B cell (primary cell): ENCODE measurements at regions not wholly inside any gene's neighbourhood (a gene's known extent, or its start where the extent isn't known, plus 50 kb on each side); places are given as distances from the start of the nearest gene placed in this dataset.
"Not testable (repeated sequence)": the region's sequence is repeated elsewhere in the genome, so short reads cannot be mapped to it uniquely, and the experiment has no call there.

Experiments used
- ATAC-seq: fragments of 200-7000 bp; cut with Tn5 transposase; one replicate; pipeline ENCODE4 v1.10.0; 2021; ENCODE audit warnings: low read depth, mild to moderate bottlenecking, moderate number of reproducible peaks, moderate library complexity
- CTCF ChIA-PET: fragments of 350-600 bp; sonication (Branson Sonifier 250); formaldehyde crosslinking; loops from one replicate; lab custom pipeline; 2021; ENCODE audit warnings: antibody characterized with exemption, inconsistent platforms; lab: Charles Lee
- POLR2A ChIA-PET: fragments of 350-600 bp; sonication (Branson Sonifier 250); formaldehyde crosslinking; loops from one replicate; lab custom pipeline; 2021; ENCODE audit warnings: antibody characterized with exemption; lab: Charles Lee
- DNase-seq: peaks from one replicate; pipeline ENCODE4 v3.0.0; 2013
- H2AFZ ChIP-seq: 2 replicates; pipeline ENCODE4 v1.6.1; 2012; ENCODE audit warnings: mild to moderate bottlenecking, low read depth, low read length; ENCODE audit not compliant: insufficient read depth, poor library complexity, severe bottlenecking
- H3K27ac ChIP-seq, 2 donors: 1 replicate in 1 of 2; 2 replicates in 1 of 2; pipeline ENCODE4 v1.5.1; 2012 to 2013; ENCODE audit warnings: low read length in 2 of 2, mild to moderate bottlenecking in 2 of 2, moderate library complexity in 1 of 2
- H3K27me3 ChIP-seq, 4 experiments: fragments of 200-600 bp in 1 of 4; sonication (generic) in 1 of 4; replicated peaks in 1 of 4; 1 replicate in 2 of 4; 2 replicates in 2 of 4; pipeline versions ENCODE4 v1.6.1 to v1.7.0; 2013 to 2016; ENCODE audit warnings: low read length in 3 of 4, mild to moderate bottlenecking in 2 of 4, mixed read lengths in 1 of 4, moderate library complexity in 1 of 4; ENCODE audit not compliant: insufficient read depth in 4 of 4, control insufficient read depth in 3 of 4; ENCODE audit errors: control extremely low read depth in 1 of 4
- H3K36me3 ChIP-seq, 2 experiments: replicated peaks in 1 of 2; 1 replicate in 1 of 2; 2 replicates in 1 of 2; pipeline versions ENCODE4 v1.6.1 to v1.7.1; 2013; ENCODE audit warnings: low read length in 1 of 2; ENCODE audit not compliant: insufficient read depth in 2 of 2, control insufficient read depth in 1 of 2; ENCODE audit errors: control extremely low read depth in 1 of 2, extremely low read depth in 1 of 2
- H3K4me1 ChIP-seq, 2 donors: fragments of 200-600 bp in 1 of 2; sonication (generic) in 1 of 2; 1 replicate in 1 of 2; 2 replicates in 1 of 2; pipeline versions ENCODE4 v1.5.1 to v1.6.1; 2013 to 2017; ENCODE audit warnings: low read length in 2 of 2; ENCODE audit not compliant: control insufficient read depth in 2 of 2, insufficient read depth in 2 of 2
- H3K4me2 ChIP-seq: replicated peaks from 2 replicates; pipeline ENCODE3; 2012; ENCODE audit warnings: mild to moderate bottlenecking, low read depth, low read length; ENCODE audit not compliant: poor library complexity, severe bottlenecking
- H3K4me3 ChIP-seq, 5 experiments: fragments of 200-600 bp in 1 of 5; sonication (generic) in 1 of 5; 1 replicate in 3 of 5; 2 replicates in 2 of 5; pipeline versions ENCODE4 v1.5.1 to v1.7.0; 2011 to 2016; ENCODE audit warnings: low read length in 4 of 5, mild to moderate bottlenecking in 4 of 5, low read depth in 2 of 5, control low read depth in 1 of 5, moderate library complexity in 1 of 5; ENCODE audit not compliant: insufficient read depth in 1 of 5; ENCODE audit errors: control extremely low read depth in 1 of 5, extremely low read depth in 1 of 5
- H3K79me2 ChIP-seq: fragments of 200-600 bp; sonication (generic); one replicate; pipeline ENCODE4 v1.6.0; 2016; ENCODE audit warnings: low read length; ENCODE audit not compliant: control insufficient read depth, insufficient read depth
- H3K9ac ChIP-seq: fragments of 200-600 bp; sonication (generic); 2 replicates; pipeline ENCODE4 v1.6.1; 2017; ENCODE audit warnings: mild to moderate bottlenecking, low read length, moderate library complexity
- H3K9me3 ChIP-seq, 3 donors: one replicate each; pipeline versions ENCODE4 v1.6.1 to v1.7.1; 2013; ENCODE audit warnings: low read length in 2 of 3; ENCODE audit not compliant: control insufficient read depth in 2 of 3, insufficient read depth in 1 of 3; ENCODE audit errors: control extremely low read depth in 1 of 3
- H4K20me1 ChIP-seq: 2 replicates; pipeline ENCODE4 v1.6.0; 2012; ENCODE audit warnings: mild to moderate bottlenecking, low read length; ENCODE audit not compliant: insufficient read depth, control insufficient read depth, poor library complexity, severe bottlenecking
- H3K27ac Mint-ChIP-seq: one replicate; pipeline ENCODE4 v1.8.0; 2021; ENCODE audit warnings: mixed read lengths
- H3K27me3 Mint-ChIP-seq: one replicate; pipeline ENCODE4 v1.8.0; 2021; ENCODE audit warnings: mixed read lengths
- H3K4me1 Mint-ChIP-seq: one replicate; pipeline ENCODE4 v1.8.0; 2021; ENCODE audit warnings: mixed read lengths
- H3K4me3 Mint-ChIP-seq: one replicate; pipeline ENCODE4 v1.8.0; 2021; ENCODE audit warnings: mixed read lengths
- H3K9me3 Mint-ChIP-seq: one replicate; pipeline ENCODE4 v1.8.0; 2022; ENCODE audit warnings: mixed read lengths; ENCODE audit not compliant: insufficient read depth
- WGBS: methylation state at CpG from one replicate; pipeline ENCODE4 v1.1.5; 2013; ENCODE audit warnings: missing lambda C conversion rate; ENCODE audit not compliant: insufficient coverage; 5-methylcytosine and 5-hydroxymethylcytosine counted together
- intact Hi-C: fragments of 100-400 bp; cut with micrococcal nuclease; formaldehyde crosslinking; loops from one replicate; pipeline ENCODE4 v1.10.0; 2022

GRCh38 chr21:6496356-6496755 lies 4025.0 kb upstream of the TPTE start:
- H3K27ac ChIP-seq, ATAC-seq, H2AFZ ChIP-seq, H3K27me3 ChIP-seq, CTCF ChIA-PET, H3K4me3 Mint-ChIP-seq, H3K27ac Mint-ChIP-seq, DNase-seq, intact Hi-C loops, H3K4me1 ChIP-seq, H3K4me3 ChIP-seq, H3K9ac ChIP-seq, H3K36me3 ChIP-seq, H3K79me2 ChIP-seq, H3K27me3 Mint-ChIP-seq, POLR2A ChIA-PET, H3K4me1 Mint-ChIP-seq, H4K20me1 ChIP-seq, H3K4me2 ChIP-seq, H3K9me3 ChIP-seq, H3K9me3 Mint-ChIP-seq: not testable (repeated sequence)
- WGBS = no CpG with 5 or more reads among the region's 5 CpGs

- H3K27me3 Mint-ChIP-seq, CTCF ChIA-PET, H3K4me2 ChIP-seq, H4K20me1 ChIP-seq, H3K9ac ChIP-seq, H3K4me1 ChIP-seq, intact Hi-C loops, H3K27ac Mint-ChIP-seq, H3K79me2 ChIP-seq, H3K36me3 ChIP-seq, H3K4me1 Mint-ChIP-seq, H3K4me3 Mint-ChIP-seq, H3K27ac ChIP-seq, H3K9me3 Mint-ChIP-seq, H3K27me3 ChIP-seq, POLR2A ChIA-PET, H3K9me3 ChIP-seq, H2AFZ ChIP-seq: not testable (repeated sequence)
- peak; percentile 22 for ATAC-seq
- H3K4me3 ChIP-seq = peak overlapping the region in 1 of 5 experiments; percentile 48
- no CpG with 5 or more reads among the region's 55 CpGs for WGBS
- peak; percentile 43 for DNase-seq
Observed at GRCh38 chr21:6498716-6499115, 4022.7 kb upstream of the TPTE start.

- H3K27ac ChIP-seq, DNase-seq, H3K9me3 ChIP-seq, H2AFZ ChIP-seq, H3K27me3 ChIP-seq, H4K20me1 ChIP-seq, H3K4me2 ChIP-seq, CTCF ChIA-PET, H3K4me3 ChIP-seq, H3K27ac Mint-ChIP-seq, H3K27me3 Mint-ChIP-seq, H3K4me1 Mint-ChIP-seq, POLR2A ChIA-PET, H3K4me1 ChIP-seq, H3K79me2 ChIP-seq, H3K9me3 Mint-ChIP-seq, H3K9ac ChIP-seq, H3K36me3 ChIP-seq, H3K4me3 Mint-ChIP-seq, intact Hi-C loops: not testable (repeated sequence)
- no CpG with 5 or more reads among the region's 66 CpGs for WGBS
- peak; percentile 93 for ATAC-seq
Observed at GRCh38 chr21:6499128-6499826, 4022.1 kb upstream of the TPTE start.

DNA sequence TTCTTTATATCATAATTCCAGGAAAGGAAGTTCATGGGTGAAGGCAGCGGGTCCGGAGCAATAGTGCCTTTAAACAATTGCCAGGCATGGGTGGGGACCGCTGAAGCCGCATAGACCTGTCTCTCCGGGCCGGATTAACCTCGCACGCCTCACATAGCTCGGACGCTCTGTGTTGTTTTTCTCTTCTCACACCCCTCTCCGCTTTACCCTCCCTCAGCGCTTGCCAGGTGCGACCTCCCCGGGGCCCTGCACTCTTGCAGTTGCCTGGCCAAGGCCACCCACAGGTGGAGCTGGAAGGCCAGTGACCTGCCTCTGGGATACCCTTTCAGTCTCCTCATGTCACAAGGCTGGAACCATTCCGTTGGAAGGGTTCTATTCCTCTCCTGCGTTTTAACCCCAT lies 4021.5 kb upstream of the TPTE start:
- H3K9me3 ChIP-seq, H3K4me1 ChIP-seq, CTCF ChIA-PET, H3K4me1 Mint-ChIP-seq, H3K27me3 Mint-ChIP-seq, H3K4me2 ChIP-seq, H3K79me2 ChIP-seq, H3K36me3 ChIP-seq, H3K27ac Mint-ChIP-seq, H3K27me3 ChIP-seq, H3K9me3 Mint-ChIP-seq, H2AFZ ChIP-seq, POLR2A ChIA-PET, DNase-seq, H3K27ac ChIP-seq, H3K9ac ChIP-seq, intact Hi-C loops, H3K4me3 Mint-ChIP-seq, H3K4me3 ChIP-seq, H4K20me1 ChIP-seq: not testable (repeated sequence)
- no CpG with 5 or more reads among the region's 16 CpGs for WGBS
- ATAC-seq = peak; percentile 11
